CD14-positive monocyte (primary cell): ENCODE measurements at regions not wholly inside any gene's neighbourhood (a gene's known extent, or its start where the extent isn't known, plus 50 kb on each side); places are given as distances from the start of the nearest gene placed in this dataset.

Experiments
- DNase-seq, 3 donors: peaks; one replicate each; pipeline ENCODE4 v3.0.0-alpha.2; 2011 to 2022
- H2AFZ ChIP-seq: 2 replicates; pipeline ENCODE4 v1.6.0; 2012; ENCODE audit warnings: mild to moderate bottlenecking, low read depth, low read length, inconsistent platforms; ENCODE audit not compliant: insufficient read depth, poor library complexity, severe bottlenecking
- H3K27ac ChIP-seq, 2 donors: 1 replicate in 1 of 2; 2 replicates in 1 of 2; pipeline ENCODE4 v1.5.1; 2012 to 2013; ENCODE audit warnings: low read length in 2 of 2, control low read depth in 1 of 2, inconsistent platforms in 1 of 2, low read depth in 1 of 2, mild to moderate bottlenecking in 1 of 2
- H3K27me3 ChIP-seq, 2 donors: one replicate each; pipeline versions ENCODE4 v1.6.0 to v1.6.1; 2011 to 2013; ENCODE audit warnings: low read length in 2 of 2; ENCODE audit not compliant: control insufficient read depth in 2 of 2, insufficient read depth in 2 of 2
- H3K36me3 ChIP-seq, 2 donors: replicated peaks in 1 of 2; 1 replicate in 1 of 2; 2 replicates in 1 of 2; pipeline versions ENCODE4 v1.5.1 to v1.6.1; 2012 to 2013; ENCODE audit warnings: low read length in 2 of 2, control low read depth in 1 of 2, inconsistent platforms in 1 of 2, mild to moderate bottlenecking in 1 of 2; ENCODE audit not compliant: insufficient read depth in 2 of 2, control insufficient read depth in 1 of 2
- H3K4me1 ChIP-seq, 2 donors: 1 replicate in 1 of 2; 2 replicates in 1 of 2; pipeline versions ENCODE4 v1.5.1 to v1.6.1; 2012 to 2013; ENCODE audit warnings: low read length in 2 of 2, control low read depth in 1 of 2, inconsistent platforms in 1 of 2, mild to moderate bottlenecking in 1 of 2, moderate library complexity in 1 of 2; ENCODE audit not compliant: insufficient read depth in 2 of 2, control insufficient read depth in 1 of 2
- H3K4me2 ChIP-seq: replicated peaks from 2 replicates; pipeline ENCODE3; 2012; ENCODE audit warnings: low read length, moderate library complexity, mild to moderate bottlenecking; ENCODE audit not compliant: poor library complexity, severe bottlenecking; ENCODE audit errors: extremely low read depth
- H3K4me3 ChIP-seq, 3 experiments: fragments of 200-600 bp in 1 of 3; sonication (generic) in 1 of 3; replicated peaks in 1 of 3; 1 replicate in 2 of 3; 2 replicates in 1 of 3; pipeline ENCODE4 v1.5.1; 2011 to 2013; ENCODE audit warnings: low read length in 3 of 3, mild to moderate bottlenecking in 3 of 3, control low read depth in 2 of 3, low read depth in 2 of 3, inconsistent platforms in 1 of 3, moderate library complexity in 1 of 3
- H3K79me2 ChIP-seq: 2 replicates; pipeline ENCODE4 v1.6.0; 2012; ENCODE audit warnings: mild to moderate bottlenecking, control low read depth, inconsistent platforms, low read length, moderate library complexity; ENCODE audit not compliant: insufficient read depth
- H3K9ac ChIP-seq: 2 replicates; pipeline ENCODE4 v1.6.0; 2017; ENCODE audit warnings: low read length, mild to moderate bottlenecking; ENCODE audit not compliant: insufficient read depth, poor library complexity, severe bottlenecking
- H3K9me3 ChIP-seq, 2 donors: replicated peaks in 1 of 2; 1 replicate in 1 of 2; 2 replicates in 1 of 2; pipeline versions ENCODE4 v1.5.1 to v1.6.1; 2012 to 2013; ENCODE audit warnings: low read length in 2 of 2, control low read depth in 1 of 2; ENCODE audit not compliant: control insufficient read depth in 1 of 2, insufficient read depth in 1 of 2
- H4K20me1 ChIP-seq: 2 replicates; pipeline ENCODE4 v1.6.0; 2012; ENCODE audit warnings: mild to moderate bottlenecking, low read length, control low read depth, moderate library complexity; ENCODE audit not compliant: insufficient read depth
- H3K27ac Mint-ChIP-seq, 7 donors: one replicate each; pipeline ENCODE4 v1.8.0; 2020; ENCODE audit warnings: mild to moderate bottlenecking in 7 of 7, mixed read lengths in 7 of 7, moderate library complexity in 6 of 7, inconsistent platforms in 2 of 7
- H3K27me3 Mint-ChIP-seq, 3 donors: one replicate each; pipeline ENCODE4 v1.8.0; 2021 to 2022; ENCODE audit warnings: low read depth in 3 of 3, mild to moderate bottlenecking in 3 of 3, mixed read lengths in 3 of 3, moderate library complexity in 3 of 3, inconsistent platforms in 1 of 3
- H3K36me3 Mint-ChIP-seq, 2 donors: one replicate each; pipeline ENCODE4 v1.8.0; 2020; ENCODE audit warnings: mixed read lengths in 2 of 2, inconsistent platforms in 1 of 2, mild to moderate bottlenecking in 1 of 2
- H3K4me1 Mint-ChIP-seq: one replicate; pipeline ENCODE4 v1.8.0; 2020; ENCODE audit warnings: mild to moderate bottlenecking, mixed read lengths
- H3K4me3 Mint-ChIP-seq, 2 donors: one replicate each; pipeline ENCODE4 v1.8.0; 2020; ENCODE audit warnings: mild to moderate bottlenecking in 2 of 2, mixed read lengths in 2 of 2, moderate library complexity in 1 of 2
- H3K9me3 Mint-ChIP-seq, 7 donors: one replicate each; pipeline ENCODE4 v1.8.0; 2020 to 2022; ENCODE audit warnings: mixed read lengths in 7 of 7, mild to moderate bottlenecking in 6 of 7, moderate library complexity in 6 of 7, inconsistent platforms in 2 of 7
- CTCF ChIP-seq: fragments of 200-600 bp; IDR thresholded peaks from one replicate; pipeline ENCODE4 v1.8.0; 2022; ENCODE audit warnings: antibody characterized with exemption, mild to moderate bottlenecking
- WGBS: methylation state at CpG from one replicate; pipeline ENCODE4 v1.1.5; 2013; ENCODE audit warnings: missing lambda C conversion rate; ENCODE audit not compliant: insufficient coverage; 5-methylcytosine and 5-hydroxymethylcytosine counted together
- intact Hi-C, 2 donors: fragments of 100-400 bp; cut with micrococcal nuclease; formaldehyde crosslinking; loops; one replicate each; pipeline versions ENCODE4 v1.15.0 to v1.15.1; 2023

DNA sequence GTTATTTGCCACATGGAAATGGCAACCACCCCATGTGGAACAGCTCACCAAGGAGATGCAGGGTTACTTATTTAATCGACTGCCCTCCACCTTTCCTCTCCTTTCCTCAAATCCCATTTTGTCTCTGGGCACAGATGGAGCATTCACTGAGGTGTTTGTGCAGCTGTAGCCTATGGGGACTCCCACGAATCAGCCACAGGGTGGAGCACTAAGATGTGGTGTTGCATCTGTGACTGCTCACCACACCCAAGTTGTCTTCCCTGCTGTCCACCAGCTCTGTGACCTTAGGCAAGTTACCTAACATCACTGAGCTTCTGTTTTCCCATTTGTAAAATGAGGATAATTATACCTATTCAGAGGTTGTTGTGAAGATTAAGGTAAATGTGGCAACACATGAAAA is 252.4 kb upstream of the CPEB2 start:
- WGBS, result 60% methylated on average over 2 of the region's 2 CpGs
- H3K27ac ChIP-seq, result no peak overlapping the region
- intact Hi-C loops, result no loop called here
- no peaks in the 10 kb centered on the region for H3K4me1 ChIP-seq
- H3K9me3 Mint-ChIP-seq, result peaks cover 21 to 30% (median 26%) of the 10 kb centered on the region in 7 donors
- no peak overlapping the region for H3K4me2 ChIP-seq
- no peak overlapping the region for H3K4me3 Mint-ChIP-seq
- H3K9ac ChIP-seq, result no peak overlapping the region
- peaks cover 14 to 29% of the 10 kb centered on the region in 2 donors for H3K9me3 ChIP-seq
- H3K27me3 ChIP-seq, result no peaks in the 10 kb centered on the region
- no peaks in the 10 kb centered on the region for H3K36me3 Mint-ChIP-seq
- TF ChIP-seq CTCF, result no peak
- H3K4me1 Mint-ChIP-seq, result no peaks in the 10 kb centered on the region
- H4K20me1 ChIP-seq, result no peaks in the 10 kb centered on the region
- peaks cover 0 to 3% (median 2%) of the 10 kb centered on the region in 3 donors for H3K27me3 Mint-ChIP-seq
- H3K79me2 ChIP-seq, result no peaks in the 10 kb centered on the region
- no peak overlapping the region for H2AFZ ChIP-seq
- H3K4me3 ChIP-seq, result no peak overlapping the region
- peak in 1 of 3 donors; percentile 8 for DNase-seq
- no peak overlapping the region for H3K27ac Mint-ChIP-seq
- no peaks in the 10 kb centered on the region for H3K36me3 ChIP-seq

DNA sequence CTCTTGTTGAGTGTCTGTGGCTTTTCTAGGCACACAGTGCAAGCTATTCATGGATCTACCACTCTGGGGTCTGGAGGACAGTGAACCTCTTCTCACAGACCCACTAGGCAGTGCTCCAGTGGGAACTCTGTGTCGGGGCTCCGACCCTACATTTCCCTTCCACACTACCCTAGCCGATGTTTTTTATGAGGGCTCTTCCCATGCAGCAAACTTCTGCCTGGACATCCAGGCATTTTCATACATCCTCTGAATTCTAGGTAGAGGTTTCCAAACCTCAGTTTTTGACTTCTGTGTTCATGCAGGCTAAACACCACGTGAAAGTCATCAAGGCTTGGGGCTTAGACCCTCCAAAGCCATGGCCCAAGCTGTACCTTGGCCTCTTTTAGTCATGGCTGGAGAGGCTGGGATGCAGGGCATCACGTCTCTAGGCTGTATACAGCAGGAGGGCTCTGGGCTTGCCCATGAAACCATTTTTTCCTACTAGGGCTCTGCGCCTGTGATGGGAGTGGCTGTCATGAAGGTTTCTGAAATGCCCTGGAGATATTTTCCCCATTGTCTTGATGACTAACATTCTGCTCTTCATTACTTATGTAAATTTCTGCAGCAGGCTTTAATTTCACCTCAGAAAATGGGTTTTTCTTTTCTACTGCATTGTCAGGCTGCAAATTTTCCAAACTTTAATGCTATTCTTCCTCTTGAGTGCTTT is 249.8 kb upstream of the CPEB2 start:
- no peak overlapping the region for H3K9ac ChIP-seq
- Mint-ChIP-seq H3K36me3 (no peaks in the 10 kb centered on the region), H3K27ac (no peak overlapping the region), H3K4me3 (no peak overlapping the region), H3K9me3 (peaks cover 22 to 31% (median 28%) of the 10 kb centered on the region in 7 donors), H3K4me1 (no peaks in the 10 kb centered on the region), H3K27me3 (peaks cover 0 to 2% (median 2%) of the 10 kb centered on the region in 3 donors)
- no peak for DNase-seq
- H3K79me2 ChIP-seq, result no peaks in the 10 kb centered on the region
- H4K20me1 ChIP-seq, result no peaks in the 10 kb centered on the region
- no peak overlapping the region for H3K27ac ChIP-seq
- intact Hi-C loops, result no loop called here
- no peak overlapping the region for H3K4me2 ChIP-seq
- H3K27me3 ChIP-seq, result no peaks in the 10 kb centered on the region
- no peaks in the 10 kb centered on the region for H3K4me1 ChIP-seq
- 86% methylated on average over 4 of the region's 6 CpGs for WGBS
- no peak overlapping the region for H2AFZ ChIP-seq
- no peak for TF ChIP-seq CTCF
- no peak overlapping the region for H3K4me3 ChIP-seq
- no peaks in the 10 kb centered on the region for H3K36me3 ChIP-seq
- peaks cover 15 to 31% of the 10 kb centered on the region in 2 donors for H3K9me3 ChIP-seq
